Adipocyte (in vitro differentiated cells): ENCODE measurements at regions not wholly inside any gene's neighbourhood (a gene's known extent, or its start where the extent isn't known, plus 50 kb on each side); places are given as distances from the start of the nearest gene placed in this dataset.
A peak's percentile ranks its signal among the peaks of the same experiment; 100 is the strongest.

Source experiments
- DNase-seq: peaks from one replicate; pipeline ENCODE4 v3.0.0-alpha.2; 2015; ENCODE audit warnings: low read depth
- H3K27me3 ChIP-seq: replicated peaks from 2 replicates; pipeline ENCODE4 v1.7.0; 2013; ENCODE audit warnings: mild to moderate bottlenecking, low read length, moderate library complexity; ENCODE audit not compliant: control insufficient read depth, insufficient read depth
- H3K36me3 ChIP-seq: 2 replicates; pipeline ENCODE4 v1.7.0; 2013; ENCODE audit warnings: low read length, mild to moderate bottlenecking, moderate library complexity; ENCODE audit not compliant: control insufficient read depth, insufficient read depth, severe bottlenecking
- H3K4me1 ChIP-seq: 2 replicates; pipeline ENCODE4 v1.7.0; 2013; ENCODE audit warnings: mild to moderate bottlenecking, low read length, moderate library complexity; ENCODE audit not compliant: control insufficient read depth, insufficient read depth
- H3K4me3 ChIP-seq: 2 replicates; pipeline ENCODE4 v1.7.0; 2013; ENCODE audit warnings: mild to moderate bottlenecking, low read length, moderate library complexity
- H3K9ac ChIP-seq: 2 replicates; pipeline ENCODE4 v1.7.0; 2013; ENCODE audit warnings: mild to moderate bottlenecking, low read length, moderate library complexity
- H3K9me3 ChIP-seq: 2 replicates; pipeline ENCODE4 v1.7.0; 2013; ENCODE audit warnings: mild to moderate bottlenecking, low read length, moderate library complexity; ENCODE audit not compliant: control insufficient read depth

DNA sequence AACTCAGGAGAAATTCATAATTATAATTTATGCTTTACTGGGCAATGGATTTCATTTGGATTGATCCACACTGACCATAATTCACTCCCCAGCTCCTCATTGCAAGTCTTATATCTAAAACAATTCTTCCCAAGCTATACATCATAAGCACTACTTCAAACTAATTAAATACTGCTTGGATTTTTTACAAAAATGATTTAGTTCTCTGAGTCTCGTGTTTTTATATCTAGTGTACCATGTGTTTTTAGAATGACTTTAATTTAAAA, 443.8 kb downstream of the GPAM start:
- Histone ChIP-seq H3K9ac (no peak overlapping the region), H3K9me3 (no peaks in the 10 kb centered on the region), H3K4me1 (no peaks in the 10 kb centered on the region), H3K4me3 (no peak overlapping the region), H3K27me3 (no peaks in the 10 kb centered on the region), H3K36me3 (no peaks in the 10 kb centered on the region)
- DNase-seq, result no peak

DNA sequence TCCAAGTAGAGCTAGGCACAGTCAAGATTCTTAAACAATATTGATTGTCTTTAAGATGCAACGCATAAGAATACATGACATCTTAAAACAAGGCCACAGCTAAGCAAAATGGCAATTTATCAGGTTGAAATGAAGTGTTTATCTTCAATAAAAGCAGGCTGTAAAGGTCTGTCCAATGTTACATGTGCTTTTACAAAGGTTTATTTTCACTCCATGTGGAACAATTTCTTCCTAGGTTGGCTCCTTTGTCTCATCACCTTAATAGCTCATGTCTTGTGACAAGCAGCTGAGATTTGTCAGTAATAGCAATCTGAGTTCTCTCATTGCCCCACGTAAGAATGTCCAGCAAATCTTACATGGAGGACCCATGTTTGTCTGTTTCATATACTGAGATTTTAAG, 437.6 kb downstream of the GPAM start:
- Histone ChIP-seq H3K4me3 (no peak overlapping the region), H3K4me1 (peaks cover 14% of the 10 kb centered on the region), H3K9ac (no peak overlapping the region), H3K9me3 (no peaks in the 10 kb centered on the region), H3K36me3 (no peaks in the 10 kb centered on the region), H3K27me3 (no peaks in the 10 kb centered on the region)
- no peak for DNase-seq

DNA sequence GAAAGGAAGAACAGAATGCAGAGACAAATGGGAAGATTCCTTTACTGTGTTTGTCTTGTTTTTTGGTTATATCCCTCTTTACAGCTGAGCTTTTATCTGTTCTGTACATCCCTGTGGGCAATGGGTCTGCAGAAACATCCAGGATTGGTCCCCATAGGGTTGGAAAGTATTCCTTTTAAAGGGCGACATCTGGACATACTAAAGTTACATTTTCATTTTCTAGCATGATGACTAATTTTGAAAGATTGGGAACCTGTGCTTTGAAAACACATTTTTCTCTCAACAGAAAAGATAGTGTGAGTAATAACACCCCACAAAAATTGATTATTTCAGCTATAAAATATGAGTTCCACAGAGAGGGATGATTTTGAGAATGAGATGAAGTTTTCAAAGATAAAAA, 435.8 kb downstream of the GPAM start:
- DNase-seq, result no peak
- Histone ChIP-seq H3K4me1 (peaks cover 14% of the 10 kb centered on the region), H3K36me3 (no peaks in the 10 kb centered on the region), H3K9ac (peak overlapping the region; percentile 0), H3K4me3 (no peak overlapping the region), H3K27me3 (no peaks in the 10 kb centered on the region), H3K9me3 (no peaks in the 10 kb centered on the region)

DNA sequence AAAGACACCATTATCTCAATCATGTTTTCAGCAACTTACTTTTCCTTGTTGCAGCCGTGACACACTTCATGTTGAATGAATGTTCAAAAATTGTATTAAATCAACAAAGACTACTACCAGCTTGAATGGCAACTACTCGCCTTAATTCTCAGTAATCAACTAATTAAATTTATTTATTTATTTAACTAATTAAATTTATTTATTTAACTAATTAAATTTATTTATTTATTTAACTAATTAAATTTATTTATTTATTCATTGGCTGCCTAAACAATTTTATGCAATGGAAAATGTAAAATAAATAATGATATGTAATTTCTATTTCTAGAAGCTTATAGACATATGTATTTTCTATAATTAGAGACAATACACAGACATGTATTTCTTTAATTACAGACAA, 435.4 kb downstream of the GPAM start:
- no peaks in the 10 kb centered on the region for H3K36me3 ChIP-seq
- H3K4me3 ChIP-seq, result no peak overlapping the region
- no peak for DNase-seq
- no peaks in the 10 kb centered on the region for H3K27me3 ChIP-seq
- H3K9me3 ChIP-seq, result no peaks in the 10 kb centered on the region
- H3K9ac ChIP-seq, result no peak overlapping the region
- H3K4me1 ChIP-seq, result peaks cover 14% of the 10 kb centered on the region

DNA sequence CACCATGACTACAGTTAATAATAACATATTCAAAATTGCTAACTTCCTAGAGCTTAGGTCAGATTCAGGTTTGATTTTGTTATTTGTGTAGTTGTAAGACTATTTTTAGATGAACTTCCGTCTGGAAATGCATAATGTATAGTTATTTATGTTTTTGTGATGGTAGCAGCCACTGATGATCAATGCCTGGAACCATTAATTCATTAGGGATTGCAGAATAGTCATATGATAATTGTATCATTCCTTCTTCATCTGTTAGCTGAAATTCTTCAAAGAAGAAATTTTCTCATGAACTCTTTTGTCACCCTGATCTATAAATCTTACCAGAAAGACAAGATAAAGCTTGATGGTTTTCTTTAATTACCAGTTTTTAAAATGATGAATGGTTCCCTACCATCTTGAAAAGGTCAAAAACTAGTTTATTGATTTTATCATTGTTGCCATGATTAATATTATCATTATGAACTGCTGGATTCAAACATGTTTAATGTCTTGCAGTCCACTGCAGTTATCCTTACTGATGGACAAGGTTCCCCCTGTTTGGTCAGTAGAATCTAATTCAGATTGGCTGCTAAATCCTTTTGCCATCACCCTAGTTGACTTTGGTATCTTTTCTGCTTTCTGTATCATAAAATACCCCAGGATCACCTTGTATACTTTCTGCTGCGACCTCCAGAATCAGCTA, 433.3 kb downstream of the GPAM start:
- DNase-seq, result no peak
- H3K9me3 ChIP-seq, result no peaks in the 10 kb centered on the region
- peaks cover 14% of the 10 kb centered on the region for H3K4me1 ChIP-seq
- H3K4me3 ChIP-seq, result no peak overlapping the region
- H3K9ac ChIP-seq, result no peak overlapping the region
- H3K36me3 ChIP-seq, result no peaks in the 10 kb centered on the region
- no peaks in the 10 kb centered on the region for H3K27me3 ChIP-seq

DNA sequence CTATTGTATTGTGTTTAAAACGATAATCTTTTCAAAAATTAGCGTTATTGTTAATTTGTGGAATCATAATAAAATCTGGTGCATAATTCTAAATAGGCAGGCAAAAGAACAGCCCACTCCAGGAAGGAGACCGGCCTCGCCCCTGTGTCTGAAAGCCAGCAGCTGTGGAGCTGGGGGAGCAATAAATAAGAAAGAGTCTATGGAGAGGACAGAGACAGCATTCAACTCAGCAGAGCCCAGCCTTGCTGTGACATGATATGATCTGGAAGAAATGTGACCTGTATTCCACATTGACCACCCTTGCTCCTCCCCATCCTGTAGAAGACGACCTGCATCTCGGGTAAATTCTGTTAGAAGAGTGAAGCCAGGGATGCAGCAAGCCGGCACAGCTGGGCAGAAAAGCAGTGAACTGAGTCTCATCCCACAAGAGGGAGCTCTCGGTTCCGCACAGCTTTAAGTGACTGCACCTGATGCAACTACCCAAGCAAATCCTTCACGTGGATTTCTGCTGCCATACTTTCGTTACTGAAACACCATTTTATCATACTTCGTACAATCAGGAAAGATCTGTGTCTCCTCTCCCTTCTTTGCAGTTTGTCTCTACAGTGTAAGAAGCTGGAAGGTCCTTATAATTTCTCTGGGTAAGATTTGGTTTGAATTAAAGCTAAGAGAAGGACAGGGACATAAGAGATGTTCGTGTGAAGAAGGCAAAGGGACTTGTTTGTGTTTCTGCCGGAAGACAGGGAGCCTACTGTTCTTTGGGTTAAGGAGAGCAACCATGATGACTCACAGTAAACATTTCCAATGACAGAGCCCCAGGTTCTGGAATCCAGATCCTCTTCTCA, 427.1 kb downstream of the GPAM start:
- Histone ChIP-seq H3K9me3 (no peaks in the 10 kb centered on the region), H3K36me3 (no peaks in the 10 kb centered on the region), H3K9ac (no peak overlapping the region), H3K27me3 (no peaks in the 10 kb centered on the region), H3K4me1 (peaks cover 7% of the 10 kb centered on the region), H3K4me3 (peak overlapping the region; percentile 47)
- no peak for DNase-seq

DNA sequence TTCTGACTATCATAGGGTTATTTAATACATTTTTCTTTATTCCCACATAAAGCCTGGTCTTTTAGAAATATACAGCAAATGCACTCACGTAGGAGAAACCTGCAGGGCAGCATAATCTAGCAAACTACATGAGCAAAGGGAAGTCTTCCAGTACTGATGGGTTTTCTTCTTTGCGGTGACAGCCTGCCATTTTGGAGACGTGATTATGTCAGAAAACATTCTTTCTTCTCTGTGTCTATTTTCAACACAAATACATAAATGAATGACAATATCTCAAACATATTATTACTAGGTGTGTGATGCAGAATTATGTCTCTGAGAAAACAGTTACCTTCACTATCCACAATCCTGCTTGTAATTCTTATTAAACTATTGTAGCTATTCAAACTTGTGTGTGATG, 425.0 kb downstream of the GPAM start:
- DNase-seq, result no peak
- peaks cover 7% of the 10 kb centered on the region for H3K4me1 ChIP-seq
- H3K36me3 ChIP-seq, result no peaks in the 10 kb centered on the region
- H3K9ac ChIP-seq, result no peak overlapping the region
- H3K4me3 ChIP-seq, result no peak overlapping the region
- H3K9me3 ChIP-seq, result no peaks in the 10 kb centered on the region
- no peaks in the 10 kb centered on the region for H3K27me3 ChIP-seq

DNA sequence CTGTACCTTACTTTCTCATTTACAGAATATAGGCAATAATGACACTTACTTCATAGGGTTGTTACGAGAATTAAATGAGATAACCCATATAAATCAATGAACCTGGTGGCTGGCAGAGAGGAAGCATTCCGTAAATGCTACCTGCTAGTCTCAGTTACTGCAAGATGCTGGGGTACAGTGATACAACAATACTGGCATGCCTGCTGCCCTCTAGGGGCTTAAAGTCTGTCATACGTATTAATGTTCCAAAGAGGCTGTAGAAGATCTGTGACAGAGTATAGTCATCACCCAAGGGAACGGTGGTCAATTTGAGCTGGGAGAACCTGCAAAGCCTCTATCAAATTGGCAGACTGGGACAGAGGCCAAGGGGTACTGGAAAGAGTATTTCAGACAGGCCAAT, 421.5 kb downstream of the GPAM start:
- H3K4me3 ChIP-seq, result no peak overlapping the region
- no peaks in the 10 kb centered on the region for H3K36me3 ChIP-seq
- H3K9ac ChIP-seq, result no peak overlapping the region
- DNase-seq, result no peak
- H3K4me1 ChIP-seq, result peaks cover 1% of the 10 kb centered on the region
- no peaks in the 10 kb centered on the region for H3K9me3 ChIP-seq
- H3K27me3 ChIP-seq, result peaks cover 2% of the 10 kb centered on the region

DNA sequence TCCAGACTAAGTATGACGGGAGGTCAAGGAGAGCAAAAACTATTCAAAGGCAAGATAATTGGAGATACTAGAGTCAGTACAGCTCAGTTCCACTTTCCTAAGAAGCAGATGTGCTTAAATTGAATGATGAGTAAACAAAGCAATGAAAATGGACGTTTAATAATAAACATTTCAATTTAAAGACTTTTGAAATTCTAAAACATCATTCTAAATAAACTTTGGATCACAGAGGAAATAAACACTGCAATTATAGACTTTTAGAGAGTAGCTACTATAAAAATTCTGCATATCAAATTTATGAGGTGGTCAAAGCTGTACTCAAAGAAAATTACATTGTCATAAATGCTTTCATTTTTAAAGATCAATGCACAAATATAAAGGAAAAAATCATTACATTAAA, 418.3 kb downstream of the GPAM start:
- no peaks in the 10 kb centered on the region for H3K4me1 ChIP-seq
- no peaks in the 10 kb centered on the region for H3K36me3 ChIP-seq
- H3K4me3 ChIP-seq, result no peak overlapping the region
- no peak for DNase-seq
- peaks cover 2% of the 10 kb centered on the region for H3K27me3 ChIP-seq
- H3K9me3 ChIP-seq, result no peaks in the 10 kb centered on the region
- no peak overlapping the region for H3K9ac ChIP-seq

DNA sequence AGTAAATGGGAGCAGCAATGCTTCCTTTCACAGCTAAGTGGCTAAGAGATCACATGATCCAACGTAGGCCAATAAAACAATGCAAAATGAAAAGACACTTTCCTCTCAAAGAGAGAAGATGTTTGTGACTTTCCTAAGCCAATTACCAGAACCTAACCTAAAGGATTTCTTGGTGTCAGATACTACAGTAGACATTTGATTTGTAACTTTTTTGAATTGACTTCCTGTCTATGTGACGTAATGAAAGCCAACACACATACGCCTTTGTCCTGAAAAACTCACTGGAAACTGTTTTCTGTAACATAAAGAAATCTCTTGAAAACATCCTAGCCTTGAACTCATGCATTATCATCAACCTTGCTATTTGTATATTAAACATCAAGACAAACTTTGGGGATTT, 417.1 kb downstream of the GPAM start:
- H3K27me3 ChIP-seq, result peaks cover 2% of the 10 kb centered on the region
- H3K36me3 ChIP-seq, result no peaks in the 10 kb centered on the region
- no peaks in the 10 kb centered on the region for H3K9me3 ChIP-seq
- H3K4me1 ChIP-seq, result no peaks in the 10 kb centered on the region
- no peak overlapping the region for H3K4me3 ChIP-seq
- no peak for DNase-seq
- no peak overlapping the region for H3K9ac ChIP-seq

DNA sequence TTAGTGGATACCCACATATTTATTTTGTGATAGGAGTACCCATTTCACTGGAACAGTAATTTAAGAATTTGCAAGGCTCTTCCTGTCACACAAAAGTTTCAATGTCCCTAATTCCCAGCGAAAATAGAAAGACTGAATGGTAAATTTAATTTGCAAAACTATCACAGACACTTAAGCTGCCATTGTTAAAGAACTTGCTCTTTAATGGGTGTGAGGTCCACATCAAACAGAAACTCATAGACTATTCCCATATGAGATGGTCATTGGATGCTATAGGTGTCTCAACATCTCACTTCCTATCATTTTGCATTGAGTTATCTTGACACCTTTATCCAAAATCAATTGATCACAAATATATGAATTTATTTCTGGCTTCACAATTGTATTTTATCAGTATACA, 415.9 kb downstream of the GPAM start:
- Histone ChIP-seq H3K27me3 (peaks cover 2% of the 10 kb centered on the region), H3K4me3 (no peak overlapping the region), H3K9me3 (no peaks in the 10 kb centered on the region), H3K36me3 (no peaks in the 10 kb centered on the region), H3K4me1 (no peaks in the 10 kb centered on the region), H3K9ac (no peak overlapping the region)
- no peak for DNase-seq

DNA sequence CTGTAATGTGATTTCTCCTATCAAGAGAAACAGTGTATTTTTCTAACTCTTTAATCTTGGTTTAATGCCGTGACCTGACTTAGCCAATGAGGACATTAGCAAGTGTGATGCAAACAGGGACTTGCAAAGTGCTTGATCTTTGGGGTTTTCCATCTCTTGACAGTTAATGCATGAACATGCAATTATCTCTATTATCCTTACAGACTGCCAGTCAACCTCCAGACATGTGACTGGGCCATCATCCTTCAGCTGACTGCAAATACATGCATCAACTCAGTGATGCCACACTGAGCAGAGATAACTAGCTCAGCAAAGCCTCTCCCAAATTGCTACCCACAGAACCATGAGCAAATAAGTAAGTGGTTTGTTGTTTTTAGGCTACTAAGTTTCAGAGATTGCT, 409.6 kb downstream of the GPAM start:
- H3K27me3 ChIP-seq, result no peaks in the 10 kb centered on the region
- H3K4me1 ChIP-seq, result no peaks in the 10 kb centered on the region
- H3K9ac ChIP-seq, result no peak overlapping the region
- no peaks in the 10 kb centered on the region for H3K9me3 ChIP-seq
- H3K4me3 ChIP-seq, result no peak overlapping the region
- no peak for DNase-seq
- H3K36me3 ChIP-seq, result no peaks in the 10 kb centered on the region
